Upper lobe of left lung (tissue), 6 donors: ENCODE measurements at regions not wholly inside any gene's neighbourhood (a gene's known extent, or its start where the extent isn't known, plus 50 kb on each side); places are given as distances from the start of the nearest gene placed in this dataset.
A peak's percentile ranks its signal among the peaks of the same experiment; 100 is the strongest.

Source experiments
- ATAC-seq, 2 donors: fragments of 200-7000 bp; cut with Tn5 transposase; one replicate each; pipeline ENCODE4 v1.9.1; 2022; ENCODE audit warnings: mild to moderate bottlenecking in 2 of 2, moderate library complexity in 2 of 2; ENCODE audit not compliant: low FRiP score in 2 of 2
- DNase-seq, 2 donors: peaks; one replicate each; pipeline ENCODE4 v3.0.0-alpha.2; 2019 to 2020
- H3K27ac ChIP-seq, 4 donors: fragments of 200-600 bp; sonication (generic); one replicate each; pipeline ENCODE4 v1.5.1; 2016 to 2019
- H3K27me3 ChIP-seq, 4 donors: fragments of 200-600 bp; sonication (generic); one replicate each; pipeline ENCODE4 v1.5.1; 2017 to 2019
- H3K36me3 ChIP-seq, 4 donors: fragments of 200-600 bp; sonication (generic); one replicate each; pipeline ENCODE4 v1.5.1; 2016 to 2019
- H3K4me1 ChIP-seq, 4 donors: fragments of 200-600 bp; sonication (generic); one replicate each; pipeline ENCODE4 v1.5.1; 2018 to 2019
- H3K4me3 ChIP-seq, 4 donors: fragments of 200-600 bp; sonication (generic); one replicate each; pipeline ENCODE4 v1.5.1; 2017 to 2019; ENCODE audit warnings: mild to moderate bottlenecking in 2 of 4, moderate library complexity in 1 of 4
- H3K9me3 ChIP-seq, 4 donors: fragments of 200-600 bp; sonication (generic); one replicate each; pipeline ENCODE4 v1.5.1; 2018 to 2019
- CTCF ChIP-seq, 6 experiments: fragments of 450-650 bp in 4 of 6; fragments of 200-600 bp in 2 of 6; sonication (generic) in 2 of 6; IDR thresholded peaks; one replicate each; pipeline ENCODE4 v1.5.1; 2016 to 2019; ENCODE audit warnings: antibody characterized with exemption in 6 of 6
- EP300 ChIP-seq, 4 donors: sonication (generic); formaldehyde crosslinking; IDR thresholded peaks; one replicate each; pipeline ENCODE4 v1.5.1; 2017; ENCODE audit warnings: antibody characterized with exemption in 4 of 4, control low read depth in 2 of 4
- POLR2A ChIP-seq, 4 donors: fragments of 450-650 bp; IDR thresholded peaks; one replicate each; pipeline ENCODE4 v1.5.1; 2016 to 2017; ENCODE audit warnings: antibody characterized with exemption in 4 of 4, mild to moderate bottlenecking in 2 of 4
- POLR2AphosphoS5 ChIP-seq, 2 donors: sonication (generic); formaldehyde crosslinking; IDR thresholded peaks; one replicate each; pipeline ENCODE4 v1.5.1; 2017; ENCODE audit warnings: antibody characterized with exemption in 2 of 2
- WGBS, 2 donors: methylation state at CpG; one replicate each; pipeline ENCODE4 v1.1.5; 2017 to 2018; 5-methylcytosine and 5-hydroxymethylcytosine counted together
- donor health status: DM: no; HTN: no; CAD: no; lungs with moderate emphysema.
- donor health status: DM: no; HTN: yes; CAD: no; lungs with severe emphysema.

GRCh38 chr6:104596091-104596490 is 263.6 kb downstream of the HACE1 start:
- WGBS, 2 donors = 38 to 59% methylated on average over 1 of the region's 1 CpG
- Histone ChIP-seq H3K27me3 (no peaks in the 10 kb centered on the region), H3K4me1 (peaks cover 0 to 10% (median 7%) of the 10 kb centered on the region in 4 donors), H3K36me3 (no peaks in the 10 kb centered on the region), H3K27ac (no peak overlapping the region), H3K4me3 (no peak overlapping the region), H3K9me3 (no peaks in the 10 kb centered on the region)
- TF ChIP-seq CTCF (IDR thresholded peaks at IDR 0.05) = no peak
- no peak for TF ChIP-seq EP300 (IDR thresholded peaks at IDR 0.05)
- no peak for TF ChIP-seq POLR2AphosphoS5 (IDR thresholded peaks at IDR 0.05)
- no peak for TF ChIP-seq POLR2A (IDR thresholded peaks at IDR 0.05)
- ATAC-seq (no peak), DNase-seq (no peak)

GRCh38 chr6:104595311-104595820 is 264.4 kb downstream of the HACE1 start:
- Histone ChIP-seq H3K27me3 (no peaks in the 10 kb centered on the region), H3K27ac (no peak overlapping the region), H3K9me3 (no peaks in the 10 kb centered on the region), H3K36me3 (no peaks in the 10 kb centered on the region), H3K4me1 (peaks cover 0 to 10% (median 5%) of the 10 kb centered on the region in 4 donors), H3K4me3 (no peak overlapping the region)
- WGBS, 2 donors = 92% methylated on average over 2 of the region's 2 CpGs
- ATAC-seq (no peak), DNase-seq (no peak)
- TF ChIP-seq POLR2AphosphoS5 (IDR thresholded peaks at IDR 0.05) (no peak), POLR2A (IDR thresholded peaks at IDR 0.05) (no peak)

- WGBS, 2 donors = 57 to 66% methylated on average over 2 of the region's 2 CpGs
- no peak overlapping the region for H3K4me3 ChIP-seq
- DNase-seq (peak in 1 of 2 donors; percentile 22), ATAC-seq (no peak)
- H3K27ac ChIP-seq = no peak overlapping the region
- H3K4me1 ChIP-seq = peaks cover 0 to 17% (median 3%) of the 10 kb centered on the region in 4 donors
- H3K27me3 ChIP-seq = no peaks in the 10 kb centered on the region
- H3K9me3 ChIP-seq = no peaks in the 10 kb centered on the region
- H3K36me3 ChIP-seq = no peaks in the 10 kb centered on the region
- TF ChIP-seq EP300 (IDR thresholded peaks at IDR 0.05) (peak in 1 of 4 donors; percentile 19), CTCF (IDR thresholded peaks at IDR 0.05) (no peak), POLR2AphosphoS5 (IDR thresholded peaks at IDR 0.05) (no peak), POLR2A (IDR thresholded peaks at IDR 0.05) (no peak)
Observed at GRCh38 chr6:104591573-104592334, 268.0 kb downstream of the HACE1 start.

GRCh38 chr6:104589940-104590339 is 269.8 kb downstream of the HACE1 start:
- TF ChIP-seq POLR2A (IDR thresholded peaks at IDR 0.05) = no peak
- TF ChIP-seq CTCF (IDR thresholded peaks at IDR 0.05) = no peak
- no peak for TF ChIP-seq POLR2AphosphoS5 (IDR thresholded peaks at IDR 0.05)
- no peak for TF ChIP-seq EP300 (IDR thresholded peaks at IDR 0.05)
- no peak for DNase-seq
- no peak for ATAC-seq
- peaks cover 0 to 17% (median 3%) of the 10 kb centered on the region in 4 donors for H3K4me1 ChIP-seq
- H3K4me3 ChIP-seq = no peak overlapping the region
- no peaks in the 10 kb centered on the region for H3K9me3 ChIP-seq
- no peaks in the 10 kb centered on the region for H3K27me3 ChIP-seq
- H3K27ac ChIP-seq = no peak overlapping the region
- H3K36me3 ChIP-seq = no peaks in the 10 kb centered on the region

GRCh38 chr6:104585646-104586045 is 274.1 kb downstream of the HACE1 start:
- peaks cover 0 to 7% (median 0%) of the 10 kb centered on the region in 4 donors for H3K4me1 ChIP-seq
- H3K27me3 ChIP-seq = no peaks in the 10 kb centered on the region
- 60 to 68% methylated on average over 2 of the region's 2 CpGs for WGBS, 2 donors
- H3K9me3 ChIP-seq = no peaks in the 10 kb centered on the region
- DNase-seq (no peak), ATAC-seq (no peak)
- no peak for TF ChIP-seq POLR2A (IDR thresholded peaks at IDR 0.05)
- no peaks in the 10 kb centered on the region for H3K36me3 ChIP-seq
- no peak overlapping the region for H3K4me3 ChIP-seq
- no peak overlapping the region for H3K27ac ChIP-seq

- H3K36me3 ChIP-seq = no peaks in the 10 kb centered on the region
- DNase-seq (no peak), ATAC-seq (no peak)
- no peaks in the 10 kb centered on the region for H3K4me1 ChIP-seq
- H3K27me3 ChIP-seq = no peaks in the 10 kb centered on the region
- no peak overlapping the region for H3K4me3 ChIP-seq
- no peak overlapping the region for H3K27ac ChIP-seq
- TF ChIP-seq CTCF (IDR thresholded peaks at IDR 0.05) (no peak), EP300 (IDR thresholded peaks at IDR 0.05) (no peak), POLR2AphosphoS5 (IDR thresholded peaks at IDR 0.05) (no peak), POLR2A (IDR thresholded peaks at IDR 0.05) (no peak)
- H3K9me3 ChIP-seq = no peaks in the 10 kb centered on the region
Observed at GRCh38 chr6:104580452-104580851, 279.3 kb downstream of the HACE1 start.
